ENCODE measurements at regions not wholly inside any gene's neighbourhood (a gene's known extent, or its start where the extent isn't known, plus 50 kb on each side); places are given as distances from the start of the nearest gene placed in this dataset.
A peak's percentile ranks its signal among the peaks of the same experiment; 100 is the strongest.

- Histone ChIP-seq H3K4me2 (no peak overlapping the region), H3K9me3 (replicated peaks in 1 of 11) (no peaks in the 10 kb centered on the region), H3K4me3 (no peak overlapping the region), H3K4me1 (no peaks in the 10 kb centered on the region), H3K36me3 (no peaks in the 10 kb centered on the region), H3K9ac (no peak overlapping the region), H4K20me1 (no peaks in the 10 kb centered on the region), H3K27ac (no peak overlapping the region), H3K27me3 (no peaks in the 10 kb centered on the region)
- no peak for TF ChIP-seq Cebpa-rat (IDR thresholded peaks at IDR 0.05)
These were observed 876.2 kb downstream of the TBL1XR1 start for GRCh38 chr3:176321099-176321498.

DNA sequence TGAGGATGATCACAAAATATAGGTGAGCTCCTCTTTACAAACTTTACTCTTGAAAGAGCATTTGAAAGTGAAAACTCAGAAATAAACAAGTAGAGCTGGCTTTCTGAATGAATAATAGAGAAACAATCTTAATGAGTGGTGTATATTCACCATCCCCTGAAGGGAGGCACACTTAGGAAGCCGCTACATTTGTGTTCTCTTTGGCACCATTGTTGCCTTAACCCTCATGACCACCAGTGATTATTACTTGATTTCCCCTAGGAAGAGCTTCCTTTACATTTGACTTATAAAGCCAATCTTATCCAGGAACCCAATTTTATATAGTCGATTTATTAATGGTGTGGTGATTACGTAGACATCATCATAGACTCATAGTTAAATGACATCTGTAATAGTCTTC is 883.9 kb downstream of the TBL1XR1 start:
- H3K9ac ChIP-seq: no peak overlapping the region
- H3K4me1 ChIP-seq: no peaks in the 10 kb centered on the region
- no peak overlapping the region for H3K4me2 ChIP-seq
- no peaks in the 10 kb centered on the region for H3K36me3 ChIP-seq
- no peak overlapping the region for H3K27ac ChIP-seq
- H3K9me3 ChIP-seq (replicated peaks in 1 of 11): no peaks in the 10 kb centered on the region
- TF ChIP-seq Cebpa-rat (IDR thresholded peaks at IDR 0.05): no peak
- no peaks in the 10 kb centered on the region for H4K20me1 ChIP-seq
- H3K27me3 ChIP-seq: no peaks in the 10 kb centered on the region
- no peak overlapping the region for H3K4me3 ChIP-seq

DNA sequence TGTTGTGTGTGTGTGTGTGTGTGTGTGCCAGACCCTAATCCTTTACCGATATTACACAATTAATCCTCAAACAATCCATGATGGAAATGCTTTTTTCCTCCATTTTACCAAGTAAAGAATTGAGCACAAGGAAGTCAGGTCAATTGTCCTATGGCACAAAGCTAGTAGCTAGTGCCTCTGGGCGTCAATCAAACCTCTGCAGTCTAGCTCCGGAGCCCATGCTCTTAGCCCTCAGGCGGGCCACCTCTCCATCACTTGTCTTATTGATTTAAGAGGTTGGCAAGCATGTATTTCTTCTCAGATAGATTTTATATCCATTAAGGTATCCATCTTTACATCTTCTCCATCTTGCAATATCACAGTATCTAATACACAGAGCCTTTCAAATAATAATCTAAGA is 886.6 kb downstream of the TBL1XR1 start:
- no peak for TF ChIP-seq Cebpa-rat (IDR thresholded peaks at IDR 0.05)
- H3K9ac ChIP-seq: no peak overlapping the region
- no peaks in the 10 kb centered on the region for H4K20me1 ChIP-seq
- H3K9me3 ChIP-seq (replicated peaks in 1 of 11): no peaks in the 10 kb centered on the region
- H3K4me3 ChIP-seq: no peak overlapping the region
- H3K4me2 ChIP-seq: no peak overlapping the region
- H3K27ac ChIP-seq: no peak overlapping the region
- no peaks in the 10 kb centered on the region for H3K27me3 ChIP-seq
- no peaks in the 10 kb centered on the region for H3K36me3 ChIP-seq
- H3K4me1 ChIP-seq: no peaks in the 10 kb centered on the region

GRCh38 chr3:176302271-176302670 is 895.0 kb downstream of the TBL1XR1 start:
- Histone ChIP-seq H3K9ac (no peak overlapping the region), H3K27me3 (no peaks in the 10 kb centered on the region), H3K36me3 (no peaks in the 10 kb centered on the region), H3K9me3 (replicated peaks in 1 of 11) (no peaks in the 10 kb centered on the region), H3K4me1 (no peaks in the 10 kb centered on the region), H3K27ac (no peak overlapping the region), H4K20me1 (no peaks in the 10 kb centered on the region), H3K4me2 (no peak overlapping the region), H3K4me3 (no peak overlapping the region)
- TF ChIP-seq Cebpa-rat (IDR thresholded peaks at IDR 0.05): peak in 1 of 11 experiments; percentile 62; a peak in 2 of 22 replicates

DNA sequence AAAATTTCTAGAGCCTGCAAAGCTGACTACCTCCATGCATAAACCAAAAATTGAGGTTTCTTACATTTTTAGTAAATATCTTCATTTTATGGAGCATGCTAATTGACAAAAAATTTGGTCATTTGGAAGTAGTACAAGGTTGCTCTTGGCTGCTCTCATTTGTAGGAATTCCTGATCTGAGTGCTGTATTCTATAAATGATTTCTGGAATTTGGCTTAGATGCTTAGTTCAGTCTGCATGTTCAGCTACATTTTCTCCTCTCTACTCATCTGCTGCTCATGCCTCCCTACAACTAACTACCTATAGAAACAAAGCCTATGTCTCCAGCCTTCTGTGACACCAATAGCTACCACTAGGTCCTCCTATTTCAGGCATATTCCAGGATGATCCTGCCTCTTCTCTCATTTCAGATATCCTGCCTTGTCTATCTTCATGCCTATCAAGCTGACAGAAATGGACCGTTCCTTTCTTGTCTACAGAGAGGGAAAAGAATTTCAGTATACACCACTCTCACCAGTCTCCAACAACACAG is 901.1 kb downstream of the TBL1XR1 start:
- H3K4me2 ChIP-seq: no peak overlapping the region
- no peaks in the 10 kb centered on the region for H3K9me3 ChIP-seq (replicated peaks in 1 of 11)
- no peaks in the 10 kb centered on the region for H3K27me3 ChIP-seq
- H3K4me3 ChIP-seq: no peak overlapping the region
- H3K4me1 ChIP-seq: no peaks in the 10 kb centered on the region
- no peak overlapping the region for H3K27ac ChIP-seq
- no peak for TF ChIP-seq Cebpa-rat (IDR thresholded peaks at IDR 0.05)
- H3K36me3 ChIP-seq: no peaks in the 10 kb centered on the region
- H3K9ac ChIP-seq: no peak overlapping the region
- no peaks in the 10 kb centered on the region for H4K20me1 ChIP-seq

DNA sequence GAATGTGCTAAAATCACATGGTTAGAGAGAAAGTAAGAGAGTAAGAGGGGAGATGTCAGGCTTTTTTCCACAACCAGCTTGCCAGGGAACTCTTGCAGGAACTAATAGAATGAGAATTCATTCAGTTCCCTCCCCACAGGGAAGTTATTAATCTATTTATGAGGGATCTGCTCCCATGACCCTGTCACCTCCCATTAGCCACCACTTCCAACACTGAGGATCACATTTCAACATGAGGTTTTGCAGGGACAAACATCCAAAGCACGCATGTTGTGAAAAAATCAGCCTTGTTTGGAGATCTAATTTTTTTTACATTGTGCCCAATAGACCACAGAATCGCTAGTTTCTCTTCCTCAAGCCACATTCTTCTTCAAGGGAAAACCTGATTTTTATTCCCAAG is 904.0 kb downstream of the TBL1XR1 start:
- Histone ChIP-seq H3K9me3 (replicated peaks in 1 of 11) (no peaks in the 10 kb centered on the region), H3K27ac (no peak overlapping the region), H3K36me3 (no peaks in the 10 kb centered on the region), H3K9ac (no peak overlapping the region), H3K4me3 (no peak overlapping the region), H3K27me3 (no peaks in the 10 kb centered on the region), H3K4me1 (no peaks in the 10 kb centered on the region), H3K4me2 (no peak overlapping the region), H4K20me1 (no peaks in the 10 kb centered on the region)
- no peak for TF ChIP-seq Cebpa-rat (IDR thresholded peaks at IDR 0.05)

- Histone ChIP-seq H3K4me1 (no peaks in the 10 kb centered on the region), H4K20me1 (no peaks in the 10 kb centered on the region), H3K27me3 (no peaks in the 10 kb centered on the region), H3K9me3 (replicated peaks in 1 of 11) (no peaks in the 10 kb centered on the region), H3K36me3 (no peaks in the 10 kb centered on the region), H3K9ac (no peak overlapping the region), H3K4me2 (no peak overlapping the region), H3K27ac (no peak overlapping the region), H3K4me3 (no peak overlapping the region)
- no peak for TF ChIP-seq Cebpa-rat (IDR thresholded peaks at IDR 0.05)
These were observed 910.7 kb downstream of the TBL1XR1 start for GRCh38 chr3:176286476-176287085.

DNA sequence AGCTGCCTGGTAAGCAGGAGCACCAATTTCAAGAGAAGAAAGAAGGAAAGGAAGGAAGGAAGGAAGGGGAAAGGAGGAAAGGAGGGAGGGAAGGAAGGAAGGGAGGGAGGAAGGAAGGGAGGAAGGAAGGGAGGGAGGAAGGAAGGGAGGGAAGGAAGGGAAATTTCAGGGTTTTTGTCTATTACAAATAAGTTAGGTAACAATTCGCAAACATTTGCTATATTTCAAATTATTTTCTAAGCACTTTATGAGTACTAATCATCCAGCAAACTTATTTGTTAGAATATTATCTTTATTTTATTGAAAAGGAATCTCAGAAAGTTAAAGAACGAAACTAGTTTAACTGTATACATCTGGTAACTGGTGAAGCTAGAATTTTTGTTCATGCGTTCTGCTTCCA is 921.7 kb downstream of the TBL1XR1 start:
- TF ChIP-seq Cebpa-rat (IDR thresholded peaks at IDR 0.05): no peak
- no peaks in the 10 kb centered on the region for H4K20me1 ChIP-seq
- H3K9ac ChIP-seq: no peak overlapping the region
- H3K9me3 ChIP-seq (replicated peaks in 1 of 11): no peaks in the 10 kb centered on the region
- H3K4me2 ChIP-seq: no peak overlapping the region
- H3K36me3 ChIP-seq: no peaks in the 10 kb centered on the region
- no peak overlapping the region for H3K4me3 ChIP-seq
- no peaks in the 10 kb centered on the region; a peak in 1 of 22 replicates for H3K27me3 ChIP-seq
- no peak overlapping the region for H3K27ac ChIP-seq
- no peaks in the 10 kb centered on the region for H3K4me1 ChIP-seq

- no peak overlapping the region for H3K4me2 ChIP-seq
- H3K27me3 ChIP-seq: no peaks in the 10 kb centered on the region; a peak in 1 of 22 replicates
- H3K9me3 ChIP-seq (replicated peaks in 1 of 11): no peaks in the 10 kb centered on the region; a peak in 1 of 22 replicates
- no peak overlapping the region for H3K27ac ChIP-seq
- no peaks in the 10 kb centered on the region for H3K4me1 ChIP-seq
- no peak for TF ChIP-seq Cebpa-rat (IDR thresholded peaks at IDR 0.05)
- H3K9ac ChIP-seq: no peak overlapping the region
- H4K20me1 ChIP-seq: no peaks in the 10 kb centered on the region
- no peak overlapping the region for H3K4me3 ChIP-seq
- H3K36me3 ChIP-seq: no peaks in the 10 kb centered on the region
These were observed 922.2 kb downstream of the TBL1XR1 start for GRCh38 chr3:176275113-176275512.

GRCh38 chr3:176274161-176274560 is 923.1 kb downstream of the TBL1XR1 start:
- TF ChIP-seq Cebpa-rat (IDR thresholded peaks at IDR 0.05): no peak
- no peak overlapping the region for H3K27ac ChIP-seq
- no peak overlapping the region for H3K4me2 ChIP-seq
- H3K9me3 ChIP-seq (replicated peaks in 1 of 11): no peaks in the 10 kb centered on the region; a peak in 1 of 22 replicates
- no peaks in the 10 kb centered on the region for H3K4me1 ChIP-seq
- H3K9ac ChIP-seq: no peak overlapping the region
- no peaks in the 10 kb centered on the region for H4K20me1 ChIP-seq
- no peaks in the 10 kb centered on the region for H3K36me3 ChIP-seq
- no peaks in the 10 kb centered on the region; a peak in 1 of 22 replicates for H3K27me3 ChIP-seq
- no peak overlapping the region for H3K4me3 ChIP-seq

Measured in BLaER1 treated with 17β-estradiol and CSF1 and Interleukin-3, amounts not matched to agents 10 nM and 100 nM (cell line).